NCI-H1105 (cell line): ENCODE measurements at regions not wholly inside any gene's neighbourhood (a gene's known extent, or its start where the extent isn't known, plus 50 kb on each side); places are given as distances from the start of the nearest gene placed in this dataset.
"Not testable (repeated sequence)": the region's sequence is repeated elsewhere in the genome, so short reads cannot be mapped to it uniquely, and the experiment has no call there.

Experiments used
- DNase-seq: peaks from one replicate; lab custom pipeline; 2025; lab: John Stamatoyannopoulos, UW

- no peak for DNase-seq
Observed at GRCh38 chr17:64772845-64773299, 110.8 kb upstream of the SMURF2 start.

GRCh38 chr17:64771980-64772844, 110.1 kb upstream of the SMURF2 start:
- DNase-seq = no peak

- DNase-seq = no peak
Observed at GRCh38 chr17:64769712-64770111, 107.6 kb upstream of the SMURF2 start.

- DNase-seq = no peak
Observed at GRCh38 chr17:64767269-64767997, 105.3 kb upstream of the SMURF2 start.

- no peak for DNase-seq
Observed at GRCh38 chr17:64765191-64765889, 103.2 kb upstream of the SMURF2 start.

- DNase-seq = no peak
Observed at GRCh38 chr17:64750891-64751677, 89.0 kb upstream of the SMURF2 start.

- DNase-seq = no peak
Observed at GRCh38 chr17:64750478-64750877, 88.4 kb upstream of the SMURF2 start.

GRCh38 chr17:64749306-64749705, 87.2 kb upstream of the SMURF2 start:
- no peak for DNase-seq

- no peak for DNase-seq
Observed at GRCh38 chr17:64747938-64748540, 85.9 kb upstream of the SMURF2 start.

GRCh38 chr17:64742326-64742725, 80.2 kb upstream of the SMURF2 start:
- no peak for DNase-seq

- DNase-seq = not testable (repeated sequence)
Observed at GRCh38 chr17:64741916-64742315, 79.8 kb upstream of the SMURF2 start.

GRCh38 chr17:64741038-64741641, 79.0 kb upstream of the SMURF2 start:
- no peak for DNase-seq

GRCh38 chr17:64739316-64740058, 77.4 kb upstream of the SMURF2 start:
- no peak for DNase-seq

- DNase-seq = no peak
Observed at GRCh38 chr17:64736804-64737492, 74.8 kb upstream of the SMURF2 start.

GRCh38 chr17:64732336-64733006, 70.4 kb upstream of the SMURF2 start:
- no peak for DNase-seq

- DNase-seq = not testable (repeated sequence)
Observed at GRCh38 chr17:64730023-64730422, 67.9 kb upstream of the SMURF2 start.

- no peak for DNase-seq
Observed at GRCh38 chr17:64729201-64729600, 67.1 kb upstream of the SMURF2 start.

GRCh38 chr17:64728041-64728695, 66.1 kb upstream of the SMURF2 start:
- no peak for DNase-seq
